ENCODE measurements at regions not wholly inside any gene's neighbourhood (a gene's known extent, or its start where the extent isn't known, plus 50 kb on each side); places are given as distances from the start of the nearest gene placed in this dataset.

GRCh38 chr2:125455110-125455509, 1200.8 kb upstream of the GYPC start:
- Histone ChIP-seq H3K79me2 (ENCODE audit: insufficient read depth, low read length) (no peaks in the 10 kb centered on the region), H4K20me1 (ENCODE audit: insufficient read depth, low read length, poor library complexity, severe bottlenecking) (no peaks in the 10 kb centered on the region), H2AFZ (ENCODE audit: low read length) (no peak overlapping the region), H3K4me2 (ENCODE audit: low read depth, low read length, poor library complexity, severe bottlenecking) (no peak overlapping the region), H3F3A (ENCODE audit: low read depth) (no peaks in the 10 kb centered on the region), H3K9ac (ENCODE audit: low read depth, low read length, poor library complexity, severe bottlenecking) (no peak overlapping the region), H3K9me3 (ENCODE audit: insufficient read depth, low read depth, low read length) (no peaks in the 10 kb centered on the region), H3K4me3 (ENCODE audit: low read length, poor library complexity, severe bottlenecking) (no peak overlapping the region), H3K36me3 (ENCODE audit: insufficient read depth, low read length) (no peaks in the 10 kb centered on the region), H3K9me2 (replicated peaks; ENCODE audit: low read depth, low read length) (no peaks in the 10 kb centered on the region), H3K4me1 (ENCODE audit: insufficient read depth, low read length, poor library complexity, severe bottlenecking) (no peaks in the 10 kb centered on the region), H3K27me3 (ENCODE audit: insufficient read depth, low read length, poor library complexity, severe bottlenecking) (no peaks in the 10 kb centered on the region)
- TF ChIP-seq EZH2phosphoT487 (IDR thresholded peaks at IDR 0.05; ENCODE audit: borderline replicate concordance) (no peak), CTCF (conservative IDR thresholded peaks at IDR 0.05; ENCODE audit: low read length) (no peak)

GRCh38 chr2:125456693-125457363, 1199.1 kb upstream of the GYPC start:
- TF ChIP-seq CTCF (conservative IDR thresholded peaks at IDR 0.05; ENCODE audit: low read length) (no peak), EZH2phosphoT487 (IDR thresholded peaks at IDR 0.05; ENCODE audit: borderline replicate concordance) (no peak)
- Histone ChIP-seq H3K9ac (ENCODE audit: low read depth, low read length, poor library complexity, severe bottlenecking) (no peak overlapping the region), H3K4me3 (ENCODE audit: low read length, poor library complexity, severe bottlenecking) (no peak overlapping the region), H3K79me2 (ENCODE audit: insufficient read depth, low read length) (no peaks in the 10 kb centered on the region), H3K4me1 (ENCODE audit: insufficient read depth, low read length, poor library complexity, severe bottlenecking) (no peaks in the 10 kb centered on the region), H3K36me3 (ENCODE audit: insufficient read depth, low read length) (no peaks in the 10 kb centered on the region), H2AFZ (ENCODE audit: low read length) (no peak overlapping the region), H4K20me1 (ENCODE audit: insufficient read depth, low read length, poor library complexity, severe bottlenecking) (no peaks in the 10 kb centered on the region), H3K9me2 (replicated peaks; ENCODE audit: low read depth, low read length) (no peaks in the 10 kb centered on the region), H3F3A (ENCODE audit: low read depth) (no peaks in the 10 kb centered on the region), H3K9me3 (ENCODE audit: insufficient read depth, low read depth, low read length) (no peaks in the 10 kb centered on the region), H3K4me2 (ENCODE audit: low read depth, low read length, poor library complexity, severe bottlenecking) (no peak overlapping the region), H3K27me3 (ENCODE audit: insufficient read depth, low read length, poor library complexity, severe bottlenecking) (no peaks in the 10 kb centered on the region)

GRCh38 chr2:125471963-125472362, 1184.0 kb upstream of the GYPC start:
- no peak for TF ChIP-seq CTCF (conservative IDR thresholded peaks at IDR 0.05; ENCODE audit: low read length)
- no peak for TF ChIP-seq EZH2phosphoT487 (IDR thresholded peaks at IDR 0.05; ENCODE audit: borderline replicate concordance)
- H2AFZ ChIP-seq (ENCODE audit: low read length) = no peak overlapping the region
- no peak overlapping the region for H3K4me3 ChIP-seq (ENCODE audit: low read length, poor library complexity, severe bottlenecking)

More at GRCh38 chr2:125471963-125472362, 1184.0 kb upstream of the GYPC start:
- Histone ChIP-seq H3K4me1 (ENCODE audit: insufficient read depth, low read length, poor library complexity, severe bottlenecking) (no peaks in the 10 kb centered on the region), H3F3A (ENCODE audit: low read depth) (no peaks in the 10 kb centered on the region), H3K9me2 (replicated peaks; ENCODE audit: low read depth, low read length) (no peaks in the 10 kb centered on the region), H3K9ac (ENCODE audit: low read depth, low read length, poor library complexity, severe bottlenecking) (no peak overlapping the region), H3K27me3 (ENCODE audit: insufficient read depth, low read length, poor library complexity, severe bottlenecking) (no peaks in the 10 kb centered on the region), H3K9me3 (ENCODE audit: insufficient read depth, low read depth, low read length) (no peaks in the 10 kb centered on the region), H3K36me3 (ENCODE audit: insufficient read depth, low read length) (no peaks in the 10 kb centered on the region), H4K20me1 (ENCODE audit: insufficient read depth, low read length, poor library complexity, severe bottlenecking) (no peaks in the 10 kb centered on the region), H3K4me2 (ENCODE audit: low read depth, low read length, poor library complexity, severe bottlenecking) (no peak overlapping the region), H3K79me2 (ENCODE audit: insufficient read depth, low read length) (no peaks in the 10 kb centered on the region)

Measured in Loucy (cell line).